MCF 10A (cell line): ENCODE measurements at regions not wholly inside any gene's neighbourhood (a gene's known extent, or its start where the extent isn't known, plus 50 kb on each side); places are given as distances from the start of the nearest gene placed in this dataset.

Experiments used
- BruUV-seq: library from RNA; stranded (reverse); fragments of 400-500 nt; replicated peaks from 2 replicates; lab custom pipeline; 2021; lab: Mats Ljungman, UMichigan
- CTCF ChIA-PET: fragments of 300-600 bp; sonication (Branson Sonifier 250); formaldehyde crosslinking; extraction: SDS; loops from one replicate; lab custom pipeline; 2021; ENCODE audit warnings: antibody characterized with exemption, inconsistent platforms; lab: Yijun Ruan, JAX
- POLR2A ChIA-PET: fragments of 300-600, 350-650 bp; sonication (Branson Sonifier 250); formaldehyde crosslinking; extraction: SDS; loops from one replicate; lab custom pipeline; 2020; ENCODE audit warnings: antibody characterized with exemption, inconsistent platforms; lab: Yijun Ruan, JAX
- DNase-seq: peaks from one replicate; pipeline ENCODE4 v3.0.0-alpha.2; 2018; ENCODE audit not compliant: unreplicated experiment
- H3K27ac Mint-ChIP-seq: one replicate; pipeline ENCODE4 v1.8.0; 2022; ENCODE audit warnings: mild to moderate bottlenecking, low read depth, mixed read lengths; ENCODE audit not compliant: unreplicated experiment
- H3K27me3 Mint-ChIP-seq: one replicate; pipeline ENCODE4 v1.8.0; 2022; ENCODE audit warnings: mixed read lengths; ENCODE audit not compliant: insufficient read depth, unreplicated experiment
- H3K36me3 Mint-ChIP-seq: one replicate; pipeline ENCODE4 v1.8.0; 2022; ENCODE audit warnings: mild to moderate bottlenecking, moderate library complexity, mixed read lengths; ENCODE audit not compliant: insufficient read depth, unreplicated experiment
- H3K4me1 Mint-ChIP-seq: one replicate; pipeline ENCODE4 v1.8.0; 2022; ENCODE audit warnings: mixed read lengths; ENCODE audit not compliant: insufficient read depth, unreplicated experiment
- H3K4me3 Mint-ChIP-seq: one replicate; pipeline ENCODE4 v1.8.0; 2022; ENCODE audit warnings: mild to moderate bottlenecking, moderate library complexity, mixed read lengths; ENCODE audit not compliant: unreplicated experiment
- H3K9me3 Mint-ChIP-seq: one replicate; pipeline ENCODE4 v1.8.0; 2022; ENCODE audit warnings: mixed read lengths; ENCODE audit not compliant: unreplicated experiment
- CTCF ChIP-seq: fragments of 200-600 bp; IDR thresholded peaks from one replicate; pipeline ENCODE4 v1.8.0; 2022; ENCODE audit warnings: antibody characterized with exemption, mild to moderate bottlenecking; ENCODE audit not compliant: unreplicated experiment
- intact Hi-C: fragments of 100-400 bp; cut with micrococcal nuclease; formaldehyde crosslinking; loops from 2 replicates; pipeline ENCODE4 v1.14.1; 2022

GRCh38 chr16:73426433-73427160 lies 378.7 kb upstream of the ZFHX3 start:
- ChIA-PET POLR2A (no interaction called here), CTCF (interaction anchor here (0.6 kb wide), 1 partner anchor 372 kb away, joined by 4 read pairs; no protein-coding TSS in a partner anchor)
- TF ChIP-seq CTCF, result no peak
- no peak overlapping the region for H3K4me3 Mint-ChIP-seq
- no peaks in the 10 kb centered on the region for H3K36me3 Mint-ChIP-seq
- no peaks in the 10 kb centered on the region for H3K9me3 Mint-ChIP-seq
- no peak overlapping the region for H3K27ac Mint-ChIP-seq
- intact Hi-C loops, result no loop called here
- peaks cover 74% of the 10 kb centered on the region for H3K27me3 Mint-ChIP-seq
- no peaks in the 10 kb centered on the region for H3K4me1 Mint-ChIP-seq
- DNase-seq, result no peak
- no TSS peak for BruUV-seq

GRCh38 chr16:73420676-73421075 lies 372.7 kb upstream of the ZFHX3 start:
- intact Hi-C loops, result no loop called here
- no peak overlapping the region for H3K4me3 Mint-ChIP-seq
- no peaks in the 10 kb centered on the region for H3K4me1 Mint-ChIP-seq
- peaks cover 80% of the 10 kb centered on the region for H3K27me3 Mint-ChIP-seq
- H3K36me3 Mint-ChIP-seq, result no peaks in the 10 kb centered on the region
- ChIA-PET POLR2A (no interaction called here), CTCF (no interaction called here)
- no peak for TF ChIP-seq CTCF
- no peak overlapping the region for H3K27ac Mint-ChIP-seq
- BruUV-seq, result no TSS peak
- no peaks in the 10 kb centered on the region for H3K9me3 Mint-ChIP-seq
- peak; percentile 3 for DNase-seq

- CTCF ChIA-PET, result no interaction called here
- Mint-ChIP-seq H3K4me1 (no peaks in the 10 kb centered on the region), H3K36me3 (no peaks in the 10 kb centered on the region), H3K9me3 (no peaks in the 10 kb centered on the region), H3K27ac (no peak overlapping the region), H3K27me3 (peaks cover 75% of the 10 kb centered on the region), H3K4me3 (no peak overlapping the region)
- no peak for TF ChIP-seq CTCF
- BruUV-seq, result no TSS peak
- POLR2A ChIA-PET, result interaction anchor here (0.7 kb wide), 1 partner anchor 127 kb away, joined by 3 read pairs; no protein-coding TSS in a partner anchor
- DNase-seq, result no peak
- intact Hi-C loops, result no loop called here
Observed at GRCh38 chr16:73420244-73420643, 372.3 kb upstream of the ZFHX3 start.

GRCh38 chr16:73418691-73419090 lies 370.8 kb upstream of the ZFHX3 start:
- peaks cover 62% of the 10 kb centered on the region for H3K27me3 Mint-ChIP-seq
- peak; percentile 3 for DNase-seq
- no peaks in the 10 kb centered on the region for H3K9me3 Mint-ChIP-seq
- H3K27ac Mint-ChIP-seq, result no peak overlapping the region
- CTCF ChIA-PET, result no interaction called here
- no TSS peak for BruUV-seq
- POLR2A ChIA-PET, result no interaction called here
- H3K4me1 Mint-ChIP-seq, result no peaks in the 10 kb centered on the region
- intact Hi-C loops, result no loop called here
- H3K4me3 Mint-ChIP-seq, result no peak overlapping the region
- no peaks in the 10 kb centered on the region for H3K36me3 Mint-ChIP-seq
- TF ChIP-seq CTCF, result no peak
